Cerebellar cortex (tissue), 1 donor: ENCODE measurements at regions not wholly inside any gene's neighbourhood (a gene's known extent, or its start where the extent isn't known, plus 50 kb on each side); places are given as distances from the start of the nearest gene placed in this dataset.
"Not testable (repeated sequence)": the region's sequence is repeated elsewhere in the genome, so short reads cannot be mapped to it uniquely, and the experiment has no call there.

Experiments used
- DNase-seq: peaks from one replicate; pipeline ENCODE4 v3.0.0-alpha.2; 2015; ENCODE audit warnings: low spot score

- DNase-seq = no peak
Measured at GRCh38 chr14:81955123-81955522, 421.5 kb upstream of the SEL1L start.

GRCh38 chr14:81960781-81961180, 427.1 kb upstream of the SEL1L start:
- no peak for DNase-seq

GRCh38 chr14:81963846-81964245, 430.2 kb upstream of the SEL1L start:
- DNase-seq = no peak

GRCh38 chr14:81970307-81970706, 436.7 kb upstream of the SEL1L start:
- DNase-seq = no peak

- no peak for DNase-seq
Measured at GRCh38 chr14:81971911-81972310, 438.3 kb upstream of the SEL1L start.

GRCh38 chr14:81972601-81973000, 438.9 kb upstream of the SEL1L start:
- no peak for DNase-seq

GRCh38 chr14:81974543-81974942, 440.9 kb upstream of the SEL1L start:
- DNase-seq = no peak

- DNase-seq = no peak
Measured at GRCh38 chr14:81980601-81981306, 447.1 kb upstream of the SEL1L start.

GRCh38 chr14:81981307-81981675, 447.6 kb upstream of the SEL1L start:
- no peak for DNase-seq

- no peak for DNase-seq
Measured at GRCh38 chr14:81982046-81982445, 448.4 kb upstream of the SEL1L start.

- no peak for DNase-seq
Measured at GRCh38 chr14:81986005-81986404, 452.4 kb upstream of the SEL1L start.

GRCh38 chr14:81989211-81989610, 455.6 kb upstream of the SEL1L start:
- no peak for DNase-seq

GRCh38 chr14:81990312-81990761, 456.7 kb upstream of the SEL1L start:
- DNase-seq = peak; percentile 48

GRCh38 chr14:81991998-81992397, 458.3 kb upstream of the SEL1L start:
- no peak for DNase-seq

- no peak for DNase-seq
Measured at GRCh38 chr14:81993432-81993831, 459.8 kb upstream of the SEL1L start.

GRCh38 chr14:82003426-82003825, 469.8 kb upstream of the SEL1L start:
- DNase-seq = no peak

GRCh38 chr14:82009076-82009475, 475.4 kb upstream of the SEL1L start:
- no peak for DNase-seq

GRCh38 chr14:82009993-82010392, 476.3 kb upstream of the SEL1L start:
- no peak for DNase-seq

- no peak for DNase-seq
Measured at GRCh38 chr14:82011460-82011859, 477.8 kb upstream of the SEL1L start.

GRCh38 chr14:82029038-82029437, 495.4 kb upstream of the SEL1L start:
- no peak for DNase-seq

GRCh38 chr14:82035397-82035796, 501.7 kb upstream of the SEL1L start:
- no peak for DNase-seq

- not testable (repeated sequence) for DNase-seq
Measured at GRCh38 chr14:82038066-82038465, 504.4 kb upstream of the SEL1L start.

GRCh38 chr14:82045339-82045738, 511.7 kb upstream of the SEL1L start:
- no peak for DNase-seq

GRCh38 chr14:82046512-82047226, 513.0 kb upstream of the SEL1L start:
- DNase-seq = no peak
